GM12872 (cell line): ENCODE measurements at regions not wholly inside any gene's neighbourhood (a gene's known extent, or its start where the extent isn't known, plus 50 kb on each side); places are given as distances from the start of the nearest gene placed in this dataset.

ENCODE experiments used
- TF ChIP-seq, protein P1 (sequence below): IDR thresholded peaks from 3 replicates; pipeline ENCODE4 v1.5.1; 2011; ENCODE audit warnings: low read depth, mild to moderate bottlenecking, low read length, moderate library complexity; ENCODE audit not compliant: insufficient read depth

DNA sequence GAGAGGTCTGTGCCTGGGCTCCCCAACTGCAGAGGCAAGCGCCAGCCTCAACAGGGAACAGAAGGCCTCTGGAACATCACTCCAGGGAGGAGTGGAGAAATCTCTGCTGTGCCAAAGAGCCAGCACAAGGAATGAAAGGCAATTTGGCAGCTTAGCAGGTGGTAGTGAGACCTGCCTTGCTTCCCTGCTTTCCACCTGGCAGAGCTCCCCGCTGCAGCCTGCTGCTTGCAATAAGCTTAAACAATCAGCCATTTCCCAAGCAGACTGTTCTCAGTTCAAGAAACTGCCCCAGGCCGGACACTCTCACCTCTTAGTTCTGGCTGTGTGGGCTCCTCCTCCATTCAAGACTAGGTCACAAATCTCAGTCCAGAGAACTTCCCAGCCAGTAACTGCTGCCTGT, 370.6 kb downstream of the MAGEB5 start:
- TF ChIP-seq, protein P1, sequence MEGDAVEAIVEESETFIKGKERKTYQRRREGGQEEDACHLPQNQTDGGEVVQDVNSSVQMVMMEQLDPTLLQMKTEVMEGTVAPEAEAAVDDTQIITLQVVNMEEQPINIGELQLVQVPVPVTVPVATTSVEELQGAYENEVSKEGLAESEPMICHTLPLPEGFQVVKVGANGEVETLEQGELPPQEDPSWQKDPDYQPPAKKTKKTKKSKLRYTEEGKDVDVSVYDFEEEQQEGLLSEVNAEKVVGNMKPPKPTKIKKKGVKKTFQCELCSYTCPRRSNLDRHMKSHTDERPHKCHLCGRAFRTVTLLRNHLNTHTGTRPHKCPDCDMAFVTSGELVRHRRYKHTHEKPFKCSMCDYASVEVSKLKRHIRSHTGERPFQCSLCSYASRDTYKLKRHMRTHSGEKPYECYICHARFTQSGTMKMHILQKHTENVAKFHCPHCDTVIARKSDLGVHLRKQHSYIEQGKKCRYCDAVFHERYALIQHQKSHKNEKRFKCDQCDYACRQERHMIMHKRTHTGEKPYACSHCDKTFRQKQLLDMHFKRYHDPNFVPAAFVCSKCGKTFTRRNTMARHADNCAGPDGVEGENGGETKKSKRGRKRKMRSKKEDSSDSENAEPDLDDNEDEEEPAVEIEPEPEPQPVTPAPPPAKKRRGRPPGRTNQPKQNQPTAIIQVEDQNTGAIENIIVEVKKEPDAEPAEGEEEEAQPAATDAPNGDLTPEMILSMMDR, result no peak

DNA sequence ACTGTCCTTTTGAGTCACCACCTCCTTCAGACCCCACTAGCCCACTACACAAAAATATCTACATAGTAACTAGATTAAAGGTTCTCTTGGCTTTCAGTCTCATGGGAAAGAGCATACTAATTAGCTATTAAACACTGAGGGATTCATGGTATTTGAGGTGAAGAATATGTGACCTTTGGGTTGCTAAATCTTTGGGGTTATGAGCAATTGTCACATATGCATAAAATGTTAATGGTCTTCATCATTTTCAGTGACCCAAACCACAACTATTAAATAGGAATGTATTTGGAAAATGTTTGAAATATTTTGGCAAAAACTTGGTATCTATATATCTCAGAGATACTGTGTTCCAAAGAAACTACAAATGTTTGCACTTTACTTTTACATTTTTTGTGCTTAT, 365.1 kb downstream of the MAGEB5 start:
- TF ChIP-seq, protein P1, result no peak

DNA sequence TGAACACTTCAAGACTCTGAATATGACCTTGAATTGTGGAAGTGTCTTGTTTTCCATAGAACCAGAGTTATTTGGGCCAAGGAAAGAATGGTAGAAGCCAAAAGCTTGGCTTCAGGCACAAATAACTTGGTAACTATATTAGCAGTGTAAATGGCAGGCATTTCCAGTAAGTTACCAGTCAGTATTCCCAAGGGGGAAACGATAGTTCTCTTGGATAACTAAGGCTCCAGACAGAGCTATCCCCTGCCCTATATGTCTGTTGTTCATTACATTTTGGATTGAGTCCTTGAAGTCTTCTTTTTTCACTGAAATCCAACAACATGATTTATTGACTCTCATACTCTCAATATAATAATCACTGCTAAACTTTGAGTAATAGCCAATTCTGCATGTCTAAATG, 364.1 kb downstream of the MAGEB5 start:
- TF ChIP-seq, protein P1, result no peak

DNA sequence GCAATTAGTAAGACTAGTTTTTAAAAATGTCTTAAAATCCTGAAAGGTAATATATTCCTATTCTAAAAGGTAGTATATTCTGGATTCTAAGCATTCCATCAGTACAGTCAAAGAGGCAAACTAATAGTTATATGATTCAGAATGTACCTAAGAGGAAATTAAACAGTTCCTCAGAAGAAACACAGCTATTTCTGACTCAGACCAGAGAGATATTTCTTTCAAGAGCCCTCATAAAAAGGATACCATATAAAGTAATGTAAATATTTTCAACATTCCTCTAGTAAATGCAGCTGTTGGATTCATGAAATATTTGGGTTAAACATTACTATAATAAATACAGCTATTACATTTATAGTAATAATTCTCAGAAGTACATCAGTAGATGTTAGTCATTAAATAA, 358.3 kb downstream of the MAGEB5 start:
- TF ChIP-seq, protein P1, result no peak

DNA sequence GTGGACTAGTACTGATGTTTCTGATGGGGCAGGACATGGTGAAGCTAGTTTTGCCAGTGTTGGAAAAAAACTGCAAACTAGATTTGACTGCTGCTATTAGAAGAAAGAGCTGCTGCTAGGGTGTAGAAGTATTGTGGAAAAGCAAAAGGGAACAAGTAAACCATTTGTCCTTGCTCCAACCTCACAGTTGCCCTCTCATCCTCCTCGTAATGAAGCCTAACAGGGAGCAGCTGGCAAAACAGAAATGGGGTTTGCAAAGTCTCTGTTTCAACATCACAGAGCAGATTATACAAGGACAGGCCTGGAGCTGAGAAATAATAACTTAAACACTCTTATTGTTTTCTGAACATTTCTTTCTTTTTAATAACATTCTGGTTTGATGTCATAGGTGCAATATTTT, 346.2 kb downstream of the MAGEB5 start:
- TF ChIP-seq, protein P1, result no peak

DNA sequence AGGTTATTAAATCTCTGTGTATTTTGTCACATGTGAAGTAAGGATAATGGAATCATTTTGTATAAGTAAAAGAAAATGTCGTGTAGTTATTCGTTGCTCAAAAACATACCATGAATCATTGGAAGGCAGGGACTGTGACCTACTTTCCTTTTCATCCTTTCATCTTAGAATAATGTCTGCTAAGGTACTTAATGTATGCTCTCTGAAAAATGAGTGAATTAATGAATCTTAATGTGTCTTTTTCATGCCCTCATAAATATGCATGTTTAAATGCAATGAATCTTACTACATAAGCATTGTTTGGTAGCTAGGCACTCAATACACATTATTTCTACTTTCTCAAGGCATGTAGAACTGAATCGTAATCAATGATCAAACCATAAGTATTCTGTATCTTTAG, 343.9 kb downstream of the MAGEB5 start:
- TF ChIP-seq, protein P1, result no peak

DNA sequence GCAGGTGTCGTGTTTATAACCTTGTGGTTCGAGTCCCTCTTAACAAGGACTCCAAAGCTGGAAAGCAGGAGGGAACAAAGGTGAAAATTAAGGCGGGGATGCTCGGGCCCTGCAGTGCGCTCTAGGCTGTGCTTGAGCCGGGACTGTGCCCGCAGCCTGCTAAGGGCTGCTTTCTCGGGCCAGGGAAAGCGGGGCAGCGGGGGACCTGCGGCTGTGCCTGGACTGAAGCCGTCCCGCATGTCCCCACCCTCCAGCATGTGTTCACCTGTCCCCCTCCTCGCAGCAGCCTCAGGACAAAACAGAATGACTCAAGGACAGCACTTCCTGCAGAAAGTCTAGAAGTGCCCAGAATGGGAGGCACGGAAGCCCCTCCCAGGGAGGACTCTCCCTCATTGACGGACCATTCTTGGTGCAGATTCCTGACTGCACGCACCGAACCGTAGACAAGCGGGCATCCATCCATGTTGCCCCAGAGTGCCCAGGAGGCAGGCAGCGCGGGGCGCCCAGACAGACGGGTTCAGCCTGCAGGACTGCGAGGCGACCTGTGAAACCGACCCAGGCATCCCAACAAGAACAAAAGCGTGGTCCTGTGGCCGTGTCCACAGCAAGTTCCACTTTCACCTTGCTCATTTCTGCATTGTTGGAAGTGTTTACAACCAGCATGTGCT, 342.9 kb downstream of the MAGEB5 start:
- TF ChIP-seq, protein P1, result no peak
